ENCODE measurements at regions not wholly inside any gene's neighbourhood (a gene's known extent, or its start where the extent isn't known, plus 50 kb on each side); places are given as distances from the start of the nearest gene placed in this dataset.
"Not testable (repeated sequence)": the region's sequence is repeated elsewhere in the genome, so short reads cannot be mapped to it uniquely, and the experiment has no call there.

DNA sequence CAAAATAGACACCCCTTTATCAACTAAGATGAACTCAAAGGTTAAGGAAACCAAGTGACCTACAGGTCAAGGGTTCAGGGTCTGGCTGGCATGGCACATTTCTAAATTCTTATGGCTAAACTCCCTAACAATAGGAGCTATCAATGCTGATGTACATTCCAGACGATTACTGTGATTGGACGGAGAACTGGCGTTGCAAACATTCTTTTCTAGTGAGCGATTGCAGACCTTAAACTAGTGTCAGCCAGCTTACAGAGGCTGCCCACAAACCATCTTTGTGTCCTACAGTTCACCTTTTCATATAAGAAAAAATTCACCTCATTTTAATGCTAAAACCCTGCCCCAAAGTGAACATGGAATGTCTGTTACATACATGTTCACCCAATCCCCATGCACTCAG, 382.9 kb downstream of the MAT2B start:
- DNase-seq, result no peak

DNA sequence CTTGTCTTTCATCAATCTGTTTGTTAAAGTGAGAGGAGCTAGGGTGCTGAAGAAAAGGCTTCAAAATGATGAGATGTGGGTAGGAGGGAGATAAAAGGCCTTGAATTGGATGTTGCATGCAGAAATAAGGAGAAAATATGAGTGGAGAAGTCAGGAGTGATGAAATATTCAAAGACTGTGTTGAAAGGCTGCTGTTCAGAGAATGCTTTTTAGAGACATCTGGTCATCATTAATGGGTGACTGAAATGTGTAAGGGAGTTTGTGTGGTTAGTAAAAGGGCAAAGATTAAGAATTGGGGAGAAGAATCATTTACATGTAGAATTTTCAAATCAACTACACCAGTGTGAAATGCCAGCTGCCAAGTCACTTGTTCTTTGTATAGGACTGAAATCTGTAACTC, 383.9 kb downstream of the MAT2B start:
- DNase-seq, result no peak

DNA sequence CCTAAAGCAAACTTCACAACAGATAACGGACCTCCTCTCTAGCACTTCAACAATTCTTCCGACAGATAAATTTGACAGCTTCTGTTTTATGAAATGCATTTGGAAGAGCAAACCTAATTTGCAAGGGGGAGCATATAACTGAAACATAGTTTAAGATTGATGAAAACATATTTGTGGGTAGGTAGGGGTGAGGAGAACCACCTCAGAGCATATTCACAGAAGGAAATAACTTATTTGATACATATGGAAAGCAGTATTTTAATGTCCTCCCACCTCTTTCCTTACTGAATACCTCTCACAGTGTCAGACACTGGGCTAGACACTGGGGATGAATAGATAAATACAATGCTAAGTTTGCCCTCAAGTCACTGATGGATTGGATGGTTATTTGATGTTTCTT, 384.8 kb downstream of the MAT2B start:
- no peak for DNase-seq

DNA sequence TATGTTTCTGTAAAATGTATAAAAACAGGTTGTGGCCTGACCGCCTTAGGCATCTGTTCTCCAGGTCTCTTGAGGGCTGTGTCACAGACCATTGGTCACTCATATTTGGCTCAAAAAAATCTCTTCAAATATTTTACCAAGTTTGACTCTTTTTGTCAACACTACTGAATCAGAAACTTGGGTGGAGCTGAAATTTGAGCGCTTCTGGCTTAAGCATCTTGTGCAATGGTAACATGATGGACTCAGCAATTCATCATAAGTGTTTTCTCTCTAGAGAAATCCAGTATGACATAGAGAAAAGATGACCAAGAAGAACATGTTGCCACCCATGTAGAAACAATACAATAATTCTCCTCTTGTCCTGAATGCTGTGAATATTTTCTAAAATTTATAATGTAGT, 387.9 kb downstream of the MAT2B start:
- no peak for DNase-seq

DNA sequence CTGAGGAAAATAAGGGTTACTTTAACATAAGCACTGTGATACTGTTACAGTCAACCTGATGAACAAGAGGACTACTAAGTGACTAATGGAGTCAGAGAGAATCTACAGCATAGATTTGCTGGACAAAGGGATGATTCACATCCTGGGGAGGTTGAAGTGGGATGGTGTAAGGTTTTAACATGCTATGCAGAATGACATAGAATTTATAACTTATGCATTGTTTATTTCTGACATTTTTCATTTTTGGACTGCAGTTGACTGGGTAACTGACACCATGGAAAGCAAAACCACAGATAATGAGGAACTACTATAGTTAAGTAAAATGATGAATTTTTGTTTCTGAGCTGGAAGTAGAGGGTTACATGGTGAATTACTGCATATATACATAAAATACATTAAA, 389.2 kb downstream of the MAT2B start:
- no peak for DNase-seq

GRCh38 chr5:163898873-163899272, 393.5 kb downstream of the MAT2B start:
- no peak for DNase-seq

- not testable (repeated sequence) for DNase-seq
Observed at GRCh38 chr5:163907783-163908182, 402.4 kb downstream of the MAT2B start.

- DNase-seq, result no peak
Observed at GRCh38 chr5:163908253-163908652, 402.8 kb downstream of the MAT2B start.

DNA sequence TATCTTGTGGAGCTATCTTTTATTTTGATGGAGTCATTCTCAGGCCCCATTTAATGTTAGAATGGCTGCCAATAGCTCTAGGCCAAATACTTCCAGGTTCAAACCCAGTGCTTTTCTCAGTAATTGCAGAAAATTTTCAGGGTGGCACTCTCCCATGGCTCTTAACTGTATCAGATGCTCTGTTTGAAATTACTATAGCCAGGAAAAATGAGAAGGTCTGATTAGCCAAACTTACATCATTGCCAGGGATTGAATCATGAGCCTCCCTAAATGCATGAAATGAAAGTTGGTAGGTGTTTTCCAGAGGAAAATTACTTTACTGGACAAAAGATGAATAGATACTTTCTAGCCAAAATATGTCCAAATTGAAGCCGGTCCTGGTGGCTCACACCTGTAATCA, 404.8 kb downstream of the MAT2B start:
- no peak for DNase-seq

GRCh38 chr5:163912046-163912445, 406.6 kb downstream of the MAT2B start:
- no peak for DNase-seq

DNA sequence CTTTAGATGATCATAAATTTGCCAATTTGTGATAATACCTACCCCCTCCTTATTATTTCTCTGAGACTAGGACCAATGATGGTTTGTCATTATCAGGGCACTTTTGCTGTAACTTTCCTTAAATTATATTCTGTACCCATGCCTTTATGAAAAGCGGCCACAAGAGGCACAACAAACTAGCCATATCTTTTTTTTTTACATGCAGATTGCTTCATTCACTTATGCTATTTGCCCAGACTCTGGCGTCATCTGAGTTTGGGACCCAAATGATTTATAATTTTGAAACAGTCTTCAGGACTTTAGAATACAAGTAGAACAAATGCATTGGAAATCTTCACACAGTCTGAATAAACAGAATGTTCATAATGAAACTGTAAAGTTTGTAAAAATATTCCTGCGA, 408.1 kb downstream of the MAT2B start:
- DNase-seq, result no peak

DNA sequence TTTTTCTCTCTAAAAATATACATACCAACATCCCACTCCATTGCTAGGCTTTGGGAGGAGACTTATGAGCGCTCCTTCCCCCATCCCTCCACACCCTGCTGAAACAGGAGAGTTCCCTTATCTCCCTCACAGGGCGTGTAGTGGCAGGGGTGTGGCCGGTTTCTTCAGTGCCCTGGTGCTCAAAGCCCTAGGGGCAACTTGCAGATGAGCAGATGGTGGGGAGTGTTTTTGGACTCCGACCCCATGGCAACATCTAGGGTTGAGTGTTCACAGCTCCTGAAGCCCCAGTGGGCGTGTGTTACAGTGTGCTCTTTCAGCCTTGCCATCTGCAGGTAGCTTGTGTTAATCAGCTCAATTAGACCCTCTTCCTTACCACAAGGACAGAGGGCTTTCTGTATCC, 409.5 kb downstream of the MAT2B start:
- DNase-seq, result no peak

- no peak for DNase-seq
Observed at GRCh38 chr5:163915481-163915961, 410.1 kb downstream of the MAT2B start.

- DNase-seq, result no peak
Observed at GRCh38 chr5:163916376-163916775, 411.0 kb downstream of the MAT2B start.

GRCh38 chr5:163916861-163917260, 411.4 kb downstream of the MAT2B start:
- no peak for DNase-seq

DNA sequence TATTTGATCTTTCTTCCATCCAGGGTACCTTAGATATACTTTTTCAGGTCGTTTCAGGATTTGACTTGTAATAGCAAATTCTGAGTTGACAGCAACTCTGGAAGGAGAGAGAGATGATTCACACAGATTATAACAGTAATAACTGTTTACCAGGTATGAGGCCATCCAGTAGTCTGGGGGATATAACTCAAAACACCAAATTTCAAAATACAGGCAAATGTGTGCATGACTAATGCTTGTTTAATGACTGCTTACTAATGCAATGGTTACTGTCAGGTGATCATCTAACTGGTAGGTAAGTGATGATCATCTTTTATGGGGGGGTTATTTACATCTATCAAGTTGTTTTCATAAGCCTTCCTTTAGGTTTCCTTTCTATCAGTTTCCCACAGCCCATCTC, 412.3 kb downstream of the MAT2B start:
- no peak for DNase-seq

GRCh38 chr5:163934990-163935389, 429.6 kb downstream of the MAT2B start:
- not testable (repeated sequence) for DNase-seq

DNA sequence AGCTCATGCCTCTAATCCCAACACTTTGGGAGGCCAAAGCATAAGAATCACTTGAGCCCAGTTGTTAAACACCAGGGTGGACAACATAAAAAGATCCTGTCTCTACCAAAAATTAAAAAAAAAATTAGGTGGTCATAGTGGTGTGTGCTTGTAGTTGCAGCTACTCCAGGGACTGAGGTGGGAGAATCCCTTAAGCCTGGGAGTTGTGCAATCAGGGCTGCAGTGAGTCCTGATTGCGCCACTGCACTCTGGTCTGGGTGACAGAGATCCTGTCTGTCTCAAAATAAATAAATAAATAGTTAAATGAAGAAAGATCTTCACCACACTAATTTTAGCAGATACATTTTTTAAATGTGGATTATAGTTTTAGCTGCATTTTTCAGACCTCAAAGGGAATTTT, 433.2 kb downstream of the MAT2B start:
- no peak for DNase-seq

DNA sequence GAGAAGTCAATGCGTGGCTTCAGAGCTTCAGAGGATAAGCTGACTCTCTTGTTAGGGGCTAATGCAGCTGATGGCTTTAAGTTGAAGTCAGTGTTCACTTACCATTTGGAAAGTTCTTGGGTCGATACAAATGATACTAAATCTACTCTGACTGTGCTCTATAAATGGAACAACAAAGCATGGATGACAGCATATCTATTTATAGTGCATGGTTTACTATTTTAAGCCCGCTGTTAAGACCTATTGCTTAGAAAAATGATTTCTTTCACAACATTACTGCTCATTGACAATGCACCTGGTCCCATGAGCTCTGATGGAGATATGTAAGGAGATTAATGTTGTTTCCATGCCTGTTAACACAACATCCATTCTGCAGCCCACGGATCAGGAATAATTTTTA, 435.7 kb downstream of the MAT2B start:
- no peak for DNase-seq

DNA sequence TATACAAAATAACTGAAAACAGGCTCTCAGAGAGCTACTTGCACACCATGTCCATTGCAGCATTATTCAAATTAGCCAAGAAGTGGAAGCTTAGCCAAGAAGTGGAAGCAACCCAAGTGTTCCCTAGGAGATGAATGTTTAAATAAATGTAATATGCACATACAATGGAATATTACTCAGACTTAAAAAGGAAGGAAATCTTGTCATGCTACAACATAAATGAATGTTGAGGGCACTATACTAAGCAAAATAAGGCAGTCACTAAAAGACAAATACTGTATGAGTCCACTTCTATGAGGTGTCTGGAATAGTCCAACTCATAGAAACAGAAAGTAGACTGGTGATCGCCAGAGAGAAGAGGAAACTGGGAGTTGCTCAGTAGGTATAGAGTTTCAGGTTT, 438.1 kb downstream of the MAT2B start:
- no peak for DNase-seq

- no peak for DNase-seq
Observed at GRCh38 chr5:163944738-163945137, 439.3 kb downstream of the MAT2B start.

DNA sequence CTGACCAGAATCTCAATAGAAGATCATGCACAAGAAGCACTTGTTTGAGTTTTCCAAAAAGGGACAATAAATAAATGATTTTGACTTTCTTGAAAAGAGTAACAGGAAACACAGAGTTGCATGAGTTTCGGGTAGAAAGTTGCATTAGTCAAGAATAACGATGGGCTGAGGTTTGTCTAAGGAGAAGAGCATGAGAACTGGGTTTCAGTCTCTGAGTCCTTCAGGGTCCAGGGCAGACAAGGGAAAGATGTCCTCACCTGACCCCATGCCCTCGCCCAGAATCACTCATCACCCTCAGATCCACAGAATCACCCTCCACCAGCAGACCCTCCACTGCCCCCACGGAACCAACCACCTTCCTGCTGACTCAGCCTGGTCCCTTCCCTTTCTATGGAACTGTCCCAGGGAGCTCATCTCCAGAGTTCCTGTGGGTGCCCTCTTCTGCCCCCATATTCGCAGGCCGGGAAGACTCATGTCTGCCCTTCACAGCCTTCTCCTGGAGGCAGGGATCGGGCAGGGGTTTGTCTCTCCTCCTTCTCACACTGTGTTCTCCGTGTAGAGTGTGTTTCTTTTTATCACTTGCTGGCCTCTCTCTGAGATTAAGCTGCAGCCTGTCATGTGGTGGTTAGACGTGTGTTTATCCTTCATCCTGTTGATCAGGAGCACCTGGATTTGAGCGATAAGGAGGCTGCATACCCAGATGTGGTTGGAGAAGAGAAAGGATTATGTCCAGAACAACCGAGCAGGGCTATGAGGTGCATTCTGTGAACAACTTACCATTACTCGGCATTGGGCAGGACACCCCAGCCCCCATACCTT, 442.6 kb downstream of the MAT2B start:
- no peak for DNase-seq

- DNase-seq, result no peak
Observed at GRCh38 chr5:163950248-163950647, 444.8 kb downstream of the MAT2B start.

- no peak for DNase-seq
Observed at GRCh38 chr5:163951069-163951468, 445.6 kb downstream of the MAT2B start.

DNA sequence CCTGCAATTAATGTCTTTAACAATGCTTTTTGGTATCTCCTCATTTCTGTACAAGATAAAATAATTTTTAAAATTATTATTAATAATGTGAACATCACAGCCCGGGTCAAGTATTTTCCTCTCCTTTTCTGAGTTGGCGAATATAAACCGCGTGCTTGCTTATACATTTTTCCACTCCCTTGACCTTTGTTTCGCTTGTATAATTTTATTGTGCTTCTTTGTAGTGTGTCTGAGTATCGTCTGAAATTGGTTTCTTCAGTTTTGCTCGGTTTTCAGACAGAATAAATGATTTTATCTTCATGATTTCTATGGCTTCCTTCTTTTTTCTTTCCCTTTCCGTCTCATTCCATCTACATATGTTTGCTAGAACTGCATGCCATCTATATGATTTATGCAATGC, 448.5 kb downstream of the MAT2B start:
- DNase-seq, result no peak
